ENCODE measurements at regions not wholly inside any gene's neighbourhood (a gene's known extent, or its start where the extent isn't known, plus 50 kb on each side); places are given as distances from the start of the nearest gene placed in this dataset.

DNA sequence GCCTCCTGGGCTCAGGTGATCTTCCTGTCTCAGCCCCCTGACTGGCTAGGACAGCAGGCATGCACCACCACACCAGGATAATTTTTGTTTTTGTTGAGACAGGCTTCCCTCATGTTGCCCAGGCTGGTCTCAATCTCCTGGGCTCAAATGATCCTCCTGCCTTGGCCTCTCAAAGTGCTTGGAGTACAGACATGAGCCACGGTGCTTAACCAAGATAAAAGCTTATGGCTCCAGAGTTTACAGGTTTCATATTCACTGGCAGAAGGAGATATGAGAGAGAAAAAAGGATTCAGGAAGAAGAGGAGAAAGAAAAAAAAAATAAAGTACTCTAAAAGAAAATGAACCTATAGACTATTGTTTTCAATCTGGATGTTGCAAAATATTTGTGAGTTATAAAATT is 748.8 kb upstream of the NCAM2 start:
- no peaks in the 10 kb centered on the region for H3K9me3 ChIP-seq
- no peaks in the 10 kb centered on the region for H3K36me3 ChIP-seq
- TF ChIP-seq, protein P1, sequence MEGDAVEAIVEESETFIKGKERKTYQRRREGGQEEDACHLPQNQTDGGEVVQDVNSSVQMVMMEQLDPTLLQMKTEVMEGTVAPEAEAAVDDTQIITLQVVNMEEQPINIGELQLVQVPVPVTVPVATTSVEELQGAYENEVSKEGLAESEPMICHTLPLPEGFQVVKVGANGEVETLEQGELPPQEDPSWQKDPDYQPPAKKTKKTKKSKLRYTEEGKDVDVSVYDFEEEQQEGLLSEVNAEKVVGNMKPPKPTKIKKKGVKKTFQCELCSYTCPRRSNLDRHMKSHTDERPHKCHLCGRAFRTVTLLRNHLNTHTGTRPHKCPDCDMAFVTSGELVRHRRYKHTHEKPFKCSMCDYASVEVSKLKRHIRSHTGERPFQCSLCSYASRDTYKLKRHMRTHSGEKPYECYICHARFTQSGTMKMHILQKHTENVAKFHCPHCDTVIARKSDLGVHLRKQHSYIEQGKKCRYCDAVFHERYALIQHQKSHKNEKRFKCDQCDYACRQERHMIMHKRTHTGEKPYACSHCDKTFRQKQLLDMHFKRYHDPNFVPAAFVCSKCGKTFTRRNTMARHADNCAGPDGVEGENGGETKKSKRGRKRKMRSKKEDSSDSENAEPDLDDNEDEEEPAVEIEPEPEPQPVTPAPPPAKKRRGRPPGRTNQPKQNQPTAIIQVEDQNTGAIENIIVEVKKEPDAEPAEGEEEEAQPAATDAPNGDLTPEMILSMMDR (IDR thresholded peaks at IDR 0.05): no peak
- H3K4me1 ChIP-seq: no peaks in the 10 kb centered on the region
- intact Hi-C loops (cut with DNase I): no loop called here
- no peak overlapping the region for H3K4me3 ChIP-seq
- no peak overlapping the region for H3K27ac ChIP-seq
- DNase-seq (ENCODE audit: low spot score in 2 of 2): no peak
- no peaks in the 10 kb centered on the region for H3K27me3 ChIP-seq

DNA sequence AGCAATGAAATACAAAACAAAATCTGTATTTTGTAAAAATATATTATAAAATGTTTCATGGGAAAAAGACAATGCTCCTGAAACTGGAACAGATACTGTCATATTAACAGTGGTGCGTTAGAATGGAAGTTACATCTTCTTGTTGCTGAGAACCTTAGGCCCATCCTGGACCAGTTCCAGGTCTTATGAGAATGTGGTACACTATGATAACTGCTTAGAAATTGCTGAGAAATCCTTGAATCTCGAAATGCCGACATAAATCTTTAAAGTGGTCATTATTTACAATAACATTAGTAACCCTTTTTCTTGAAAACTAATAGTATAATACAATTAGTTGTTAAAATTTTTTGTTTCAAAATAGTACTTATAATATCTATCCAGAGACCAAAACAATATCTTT is 747.9 kb upstream of the NCAM2 start:
- no peaks in the 10 kb centered on the region for H3K4me1 ChIP-seq
- no peaks in the 10 kb centered on the region for H3K27me3 ChIP-seq
- DNase-seq (ENCODE audit: low spot score in 2 of 2): no peak
- no peak overlapping the region for H3K27ac ChIP-seq
- intact Hi-C loops (cut with DNase I): no loop called here
- no peaks in the 10 kb centered on the region for H3K36me3 ChIP-seq
- H3K9me3 ChIP-seq: no peaks in the 10 kb centered on the region
- no peak overlapping the region for H3K4me3 ChIP-seq
- TF ChIP-seq, protein P1 (IDR thresholded peaks at IDR 0.05): no peak

DNA sequence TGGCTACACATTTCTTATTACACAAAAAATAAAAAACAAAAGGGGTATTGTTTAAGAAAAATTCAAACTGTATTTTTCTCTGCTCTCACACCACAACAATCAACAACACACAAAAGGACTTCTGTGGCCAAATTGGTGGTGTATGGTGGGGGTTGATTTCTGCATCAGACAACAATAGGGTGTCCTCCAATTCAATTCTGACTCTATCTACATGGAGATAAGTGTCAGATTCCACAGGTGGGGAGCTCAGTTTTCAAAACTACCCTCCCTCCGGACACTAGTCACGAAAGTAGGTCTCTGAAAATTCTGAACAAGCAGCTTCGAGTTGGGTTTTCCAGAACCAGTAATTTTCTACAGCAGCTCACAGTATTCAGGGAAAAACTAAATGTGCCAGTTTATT is 744.9 kb upstream of the NCAM2 start:
- no peaks in the 10 kb centered on the region for H3K36me3 ChIP-seq
- no peaks in the 10 kb centered on the region for H3K27me3 ChIP-seq
- TF ChIP-seq, protein P1 (IDR thresholded peaks at IDR 0.05): no peak
- no peak overlapping the region for H3K27ac ChIP-seq
- intact Hi-C loops (cut with DNase I): no loop called here
- DNase-seq (ENCODE audit: low spot score in 2 of 2): no peak
- H3K9me3 ChIP-seq: no peaks in the 10 kb centered on the region
- H3K4me3 ChIP-seq: no peak overlapping the region
- H3K4me1 ChIP-seq: no peaks in the 10 kb centered on the region

DNA sequence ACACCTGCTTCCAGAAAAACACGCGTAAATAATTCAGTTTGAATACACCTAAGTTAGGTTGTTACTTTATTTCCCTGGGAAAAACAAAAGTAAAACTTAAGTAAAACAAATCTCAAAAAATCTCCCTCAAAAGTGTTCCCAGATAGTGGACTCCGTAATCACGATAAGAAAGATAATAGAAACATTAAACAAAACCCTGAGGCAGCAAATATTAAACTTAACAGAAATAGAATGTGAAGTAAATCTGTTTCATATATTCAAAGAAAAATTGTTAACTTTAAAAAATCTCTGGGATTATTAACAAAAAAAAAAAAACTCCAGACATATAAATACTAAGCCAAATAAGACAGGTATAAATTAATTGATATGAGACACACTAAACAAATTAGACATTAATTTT is 743.2 kb upstream of the NCAM2 start:
- H3K36me3 ChIP-seq: no peaks in the 10 kb centered on the region
- H3K4me3 ChIP-seq: no peak overlapping the region
- DNase-seq (ENCODE audit: low spot score in 2 of 2): no peak
- intact Hi-C loops (cut with DNase I): no loop called here
- H3K27me3 ChIP-seq: no peaks in the 10 kb centered on the region
- TF ChIP-seq, protein P1 (IDR thresholded peaks at IDR 0.05): no peak
- H3K9me3 ChIP-seq: no peaks in the 10 kb centered on the region
- no peaks in the 10 kb centered on the region for H3K4me1 ChIP-seq
- no peak overlapping the region for H3K27ac ChIP-seq

DNA sequence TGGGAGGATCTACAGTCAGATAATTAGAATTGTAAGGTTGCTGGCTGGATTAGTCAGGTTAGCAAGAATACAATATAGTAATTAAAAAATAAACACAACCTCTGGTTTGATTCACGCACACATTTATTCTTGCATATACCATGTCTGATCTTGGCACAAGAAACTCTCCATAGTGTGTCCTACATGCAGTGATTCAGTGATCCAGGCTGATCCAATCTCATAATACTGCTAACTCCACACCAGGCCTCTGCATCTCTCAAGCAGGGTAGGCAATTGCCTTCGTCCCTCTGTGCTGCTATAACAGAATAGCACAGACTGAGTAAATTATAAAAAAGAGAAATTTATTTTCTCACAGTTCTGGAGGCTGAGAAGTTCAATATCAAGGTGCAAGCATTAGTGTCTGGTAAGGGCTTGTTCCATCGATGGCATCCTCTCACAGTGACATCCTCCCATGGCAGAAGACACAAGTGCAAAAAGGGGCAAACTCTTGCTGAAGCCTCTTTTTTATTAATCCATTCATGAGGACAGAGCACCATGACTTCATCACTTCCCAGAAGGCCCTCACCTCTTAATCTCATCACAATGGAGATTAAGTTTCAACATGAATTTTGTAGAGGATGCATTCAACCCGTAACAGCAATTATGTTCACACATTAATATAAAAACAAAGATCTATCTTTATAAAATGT is 741.0 kb upstream of the NCAM2 start:
- Histone ChIP-seq H3K36me3 (no peaks in the 10 kb centered on the region), H3K9me3 (no peaks in the 10 kb centered on the region), H3K27me3 (no peaks in the 10 kb centered on the region), H3K4me1 (no peaks in the 10 kb centered on the region), H3K27ac (no peak overlapping the region), H3K4me3 (no peak overlapping the region)
- no peak for DNase-seq (ENCODE audit: low spot score in 2 of 2)
- TF ChIP-seq, protein P1 (IDR thresholded peaks at IDR 0.05): no peak
- intact Hi-C loops (cut with DNase I): no loop called here

DNA sequence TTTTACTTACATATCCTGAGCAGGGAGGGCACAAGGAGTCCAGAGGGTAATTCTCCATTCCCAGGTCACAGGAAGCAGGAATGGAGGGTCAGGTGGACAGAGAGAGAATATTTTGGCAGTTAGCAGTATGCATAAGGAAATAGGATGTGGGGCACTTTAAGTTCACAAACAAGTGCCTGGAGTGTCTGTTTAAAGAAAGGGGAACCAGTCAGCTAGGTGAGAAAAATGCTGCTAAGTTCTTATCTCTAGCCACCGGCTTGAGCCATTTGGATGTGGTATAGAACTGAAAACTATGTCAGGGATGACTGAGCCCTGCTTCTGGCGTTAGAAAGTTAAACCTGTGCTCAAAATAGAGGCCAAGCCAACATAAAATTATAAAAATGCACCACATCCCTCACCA is 739.7 kb upstream of the NCAM2 start:
- Histone ChIP-seq H3K4me3 (no peak overlapping the region), H3K27me3 (no peaks in the 10 kb centered on the region), H3K9me3 (no peaks in the 10 kb centered on the region), H3K36me3 (no peaks in the 10 kb centered on the region), H3K27ac (no peak overlapping the region), H3K4me1 (no peaks in the 10 kb centered on the region)
- no peak for DNase-seq (ENCODE audit: low spot score in 2 of 2)
- intact Hi-C loops (cut with DNase I): no loop called here
- TF ChIP-seq, protein P1 (IDR thresholded peaks at IDR 0.05): no peak
